Right lobe of liver (tissue), 6 donors: ENCODE measurements at regions not wholly inside any gene's neighbourhood (a gene's known extent, or its start where the extent isn't known, plus 50 kb on each side); places are given as distances from the start of the nearest gene placed in this dataset.
A peak's percentile ranks its signal among the peaks of the same experiment; 100 is the strongest.

Source experiments
- ATAC-seq, 4 donors: fragments of 200-7000 bp; cut with Tn5 transposase; one replicate each; pipeline ENCODE4 v1.9.1; 2020; ENCODE audit warnings: mild to moderate bottlenecking in 4 of 4, moderate library complexity in 4 of 4
- DNase-seq, 3 donors: peaks; one replicate each; pipeline ENCODE4 v3.0.0-alpha.2; 2020
- H3K27ac ChIP-seq, 3 donors: fragments of 200-600 bp; one replicate each; pipeline ENCODE4 v1.8.0; 2022
- H3K27me3 ChIP-seq, 2 donors: fragments of 200-600 bp; one replicate each; pipeline ENCODE4 v1.8.0; 2022
- H3K36me3 ChIP-seq, 4 donors: fragments of 200-600 bp; sonication (generic) in 1 of 4; one replicate each; pipeline versions ENCODE4 v1.5.1 to v1.8.0; 2017 to 2022; ENCODE audit warnings: control low read depth in 1 of 4
- H3K4me1 ChIP-seq, 4 donors: fragments of 200-600 bp; sonication (generic) in 1 of 4; one replicate each; pipeline versions ENCODE4 v1.5.1 to v1.8.0; 2017 to 2022; ENCODE audit warnings: control low read depth in 1 of 4
- H3K4me3 ChIP-seq, 3 donors: fragments of 200-600 bp; one replicate each; pipeline ENCODE4 v1.8.0; 2022
- H3K9me3 ChIP-seq, 4 donors: fragments of 200-600 bp; sonication (generic) in 1 of 4; one replicate each; pipeline versions ENCODE4 v1.5.1 to v1.8.0; 2017 to 2022; ENCODE audit warnings: control low read depth in 1 of 4
- POLR2A ChIP-seq: fragments of 450-650 bp; IDR thresholded peaks from one replicate; pipeline ENCODE4 v1.6.1; 2017; ENCODE audit warnings: antibody characterized with exemption, mild to moderate bottlenecking
- WGBS: methylation state at CpG from one replicate; pipeline ENCODE4 v1.1.6; 2018; ENCODE audit warnings: low coverage, low lambda C conversion rate; ENCODE audit not compliant: insufficient coverage; ENCODE audit errors: missing lambda C conversion rate; 5-methylcytosine and 5-hydroxymethylcytosine counted together
- intact Hi-C, 2 donors: fragments of 100-400 bp; cut with DNase I; formaldehyde crosslinking; loops; one replicate each; pipeline versions ENCODE4 v1.11.2 to v1.14.1; 2022
- TF ChIP-seq, protein P1 (sequence below), 4 donors: fragments of 200-600 bp in 3 of 4; fragments of 450-650 bp in 1 of 4; IDR thresholded peaks; one replicate each; pipeline versions ENCODE4 v1.5.1 to v1.8.0; 2016 to 2022; ENCODE audit warnings: antibody characterized with exemption in 4 of 4, mild to moderate bottlenecking in 2 of 4
- donor health status: DM: no; HTN: yes; CAD: no.
- donor health status: DM: no; HTN: no; CAD: no.
- donor health status: DM: no; HTN: no; CAD: no.
- donor health status: DM: no; HTN: yes; CAD: no.
- donor health status: DM: no; HTN: yes; CAD: no.

DNA sequence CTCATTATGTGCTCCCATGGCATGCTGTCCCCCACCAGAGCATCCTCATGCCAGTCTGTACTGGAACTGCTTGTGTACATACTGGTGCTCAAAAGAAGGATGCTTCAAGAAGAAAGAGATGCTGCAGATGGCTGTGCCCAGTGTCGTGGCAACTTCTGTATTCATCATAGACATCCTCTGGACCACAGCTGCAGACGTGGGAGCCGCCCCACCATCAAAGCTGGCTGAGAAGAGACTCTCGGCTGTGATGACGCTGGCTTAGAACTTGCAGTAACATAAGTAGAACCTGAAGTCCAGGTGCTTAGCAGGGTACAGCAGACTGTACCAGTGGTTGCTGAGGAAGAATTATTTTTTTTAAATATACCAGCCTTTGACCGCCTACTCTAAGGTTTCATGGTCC, 112.6 kb upstream of the ARHGAP5 start:
- no peaks in the 10 kb centered on the region for H3K27me3 ChIP-seq
- DNase-seq (no peak), ATAC-seq (no peak)
- 89% methylated on average over 3 of the region's 6 CpGs for WGBS
- no peak for TF ChIP-seq POLR2A
- TF ChIP-seq, protein P1, sequence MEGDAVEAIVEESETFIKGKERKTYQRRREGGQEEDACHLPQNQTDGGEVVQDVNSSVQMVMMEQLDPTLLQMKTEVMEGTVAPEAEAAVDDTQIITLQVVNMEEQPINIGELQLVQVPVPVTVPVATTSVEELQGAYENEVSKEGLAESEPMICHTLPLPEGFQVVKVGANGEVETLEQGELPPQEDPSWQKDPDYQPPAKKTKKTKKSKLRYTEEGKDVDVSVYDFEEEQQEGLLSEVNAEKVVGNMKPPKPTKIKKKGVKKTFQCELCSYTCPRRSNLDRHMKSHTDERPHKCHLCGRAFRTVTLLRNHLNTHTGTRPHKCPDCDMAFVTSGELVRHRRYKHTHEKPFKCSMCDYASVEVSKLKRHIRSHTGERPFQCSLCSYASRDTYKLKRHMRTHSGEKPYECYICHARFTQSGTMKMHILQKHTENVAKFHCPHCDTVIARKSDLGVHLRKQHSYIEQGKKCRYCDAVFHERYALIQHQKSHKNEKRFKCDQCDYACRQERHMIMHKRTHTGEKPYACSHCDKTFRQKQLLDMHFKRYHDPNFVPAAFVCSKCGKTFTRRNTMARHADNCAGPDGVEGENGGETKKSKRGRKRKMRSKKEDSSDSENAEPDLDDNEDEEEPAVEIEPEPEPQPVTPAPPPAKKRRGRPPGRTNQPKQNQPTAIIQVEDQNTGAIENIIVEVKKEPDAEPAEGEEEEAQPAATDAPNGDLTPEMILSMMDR (IDR thresholded peaks at IDR 0.05), result no peak
- intact Hi-C loops, result no loop called here
- H3K4me1 ChIP-seq, result peaks cover 0 to 38% (median 0%) of the 10 kb centered on the region in 4 donors
- H3K36me3 ChIP-seq, result no peaks in the 10 kb centered on the region
- no peak overlapping the region for H3K27ac ChIP-seq
- H3K4me3 ChIP-seq, result no peak overlapping the region
- no peaks in the 10 kb centered on the region for H3K9me3 ChIP-seq

DNA sequence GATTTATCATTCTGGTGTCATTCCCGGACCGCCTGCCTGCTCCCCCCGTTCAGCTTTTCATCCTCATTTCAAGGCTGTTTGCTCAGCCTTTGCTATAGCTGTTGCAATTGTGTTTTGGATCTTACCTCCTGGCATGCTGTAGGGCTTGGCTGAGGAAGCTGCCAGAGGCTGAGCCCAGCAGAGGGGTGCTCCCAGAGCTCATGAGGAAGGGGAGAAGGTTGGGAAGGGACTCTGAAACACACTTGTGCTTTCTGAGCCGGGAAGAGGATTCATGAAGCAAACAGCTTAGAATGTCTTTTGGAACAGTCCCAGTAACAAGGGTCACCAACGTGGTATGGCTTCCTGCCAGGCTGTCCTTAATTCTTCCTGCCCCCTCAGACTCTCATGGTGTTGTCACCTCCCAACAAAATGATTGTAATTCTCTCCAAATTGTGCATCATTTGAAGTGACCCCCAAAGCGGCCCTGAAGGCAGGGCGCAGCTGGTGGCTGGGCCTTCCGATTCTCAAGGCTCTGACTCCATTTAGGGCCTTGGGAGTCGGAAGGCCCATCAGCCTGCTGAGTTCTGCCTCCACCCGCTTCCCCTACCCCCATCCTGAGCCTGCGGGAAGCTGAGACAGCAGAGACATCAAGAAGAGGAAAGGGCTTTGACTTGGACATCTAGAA, 111.9 kb upstream of the ARHGAP5 start:
- no peak for DNase-seq
- H3K27ac ChIP-seq, result peak overlapping the region in 1 of 3 donors; percentile 59

DNA sequence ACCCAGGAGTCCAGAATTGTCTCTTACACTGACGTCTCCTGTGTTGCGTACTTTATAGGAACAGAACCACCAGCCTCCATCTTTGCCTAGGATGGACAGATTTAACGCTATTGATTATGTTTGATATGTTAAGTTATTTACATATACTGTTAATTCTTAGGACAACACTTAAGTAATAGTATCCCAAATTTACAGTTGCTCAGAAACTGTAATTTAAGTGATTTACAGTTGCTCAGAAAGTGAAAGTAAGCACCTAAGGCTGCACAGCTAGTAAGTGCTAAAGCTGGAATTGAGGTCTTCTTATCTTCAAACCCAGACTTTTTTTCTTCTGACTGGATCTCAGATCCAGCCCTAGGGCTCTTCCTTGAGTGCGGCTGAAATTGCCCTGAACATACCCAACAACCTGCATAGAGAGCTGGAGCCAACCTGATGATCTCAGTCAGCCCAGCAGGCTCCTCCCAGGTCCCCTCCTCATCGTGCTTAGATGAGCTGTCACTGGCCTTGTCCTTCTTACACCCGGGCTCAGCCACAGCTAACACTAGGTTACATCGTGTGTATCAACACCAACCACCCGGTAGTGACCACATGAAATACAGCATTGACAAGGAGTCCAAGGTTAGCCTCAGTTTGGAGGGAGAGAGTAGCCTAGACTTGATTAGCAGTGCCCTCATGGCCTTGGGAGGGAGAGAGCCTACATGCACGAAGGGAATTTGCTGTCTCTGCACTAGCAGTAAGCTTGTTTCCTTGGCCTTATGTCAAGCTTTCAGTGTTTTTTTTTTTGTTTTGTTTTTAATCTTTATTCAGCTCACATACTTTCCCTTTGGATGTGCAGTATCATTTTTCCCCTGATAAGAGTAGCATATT, 111.1 kb upstream of the ARHGAP5 start:
- ATAC-seq (peak; percentile 55 to 83 (median 66)), DNase-seq (peak in 1 of 3 donors; percentile 52)
- no peaks in the 10 kb centered on the region for H3K27me3 ChIP-seq
- intact Hi-C loops, result no loop called here
- no peaks in the 10 kb centered on the region for H3K36me3 ChIP-seq
- 53% methylated on average over 8 of the region's 9 CpGs for WGBS
- no peak for TF ChIP-seq POLR2A
- TF ChIP-seq, protein P1 (IDR thresholded peaks at IDR 0.05), result no peak
- H3K27ac ChIP-seq, result peak overlapping the region in 2 of 3 donors; percentile 44 to 59
- peaks cover 0 to 38% (median 0%) of the 10 kb centered on the region in 4 donors for H3K4me1 ChIP-seq
- no peak overlapping the region for H3K4me3 ChIP-seq
- H3K9me3 ChIP-seq, result no peaks in the 10 kb centered on the region

More for the DNA sequence above, 111.9 kb upstream of the ARHGAP5 start:
- intact Hi-C loops, result no loop called here
- Histone ChIP-seq H3K9me3 (no peaks in the 10 kb centered on the region), H3K36me3 (no peaks in the 10 kb centered on the region), H3K4me1 (peaks cover 0 to 38% (median 0%) of the 10 kb centered on the region in 4 donors), H3K4me3 (no peak overlapping the region), H3K27me3 (no peaks in the 10 kb centered on the region)
- TF ChIP-seq, protein P1 (IDR thresholded peaks at IDR 0.05), result no peak
- TF ChIP-seq POLR2A, result no peak
- 42% methylated on average over 6 of the region's 11 CpGs for WGBS
- peak; percentile 4 to 38 (median 33) for ATAC-seq

DNA sequence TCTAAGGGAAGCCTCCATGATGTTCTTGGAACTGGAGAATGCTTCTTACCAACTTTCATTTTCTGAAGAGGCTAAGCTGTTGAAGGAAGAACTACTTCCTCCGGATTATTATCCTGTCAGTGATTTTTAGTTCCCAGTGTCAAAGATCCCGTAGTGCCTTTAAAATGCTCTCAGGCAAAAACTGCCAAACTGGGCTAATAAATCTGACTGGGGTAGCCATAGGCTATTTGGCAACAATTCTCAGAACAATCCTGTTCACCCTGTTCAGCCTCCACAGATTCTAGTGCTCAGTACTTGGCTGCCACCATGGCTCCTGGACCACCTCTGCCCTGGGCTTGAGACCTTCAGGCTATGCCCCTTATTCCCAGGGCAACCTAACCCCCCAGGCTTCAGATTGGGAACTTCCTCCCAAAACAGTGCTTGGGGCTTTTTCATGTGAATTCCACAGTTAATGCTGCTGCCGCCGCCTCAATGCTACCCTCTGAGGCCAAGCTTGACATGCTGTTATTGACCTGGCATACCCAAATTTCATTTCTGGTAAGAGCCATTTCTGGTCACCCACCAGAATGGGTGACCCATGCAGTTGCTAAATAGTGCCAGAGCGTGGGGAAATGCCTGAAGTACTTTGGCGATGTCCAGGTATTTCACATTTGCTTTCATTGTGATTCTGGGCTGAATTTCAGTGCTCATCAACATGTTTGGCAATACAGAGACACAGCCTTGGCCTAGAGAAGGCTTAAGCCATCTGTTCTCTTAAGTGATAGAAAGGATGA, 110.0 kb upstream of the ARHGAP5 start:
- TF ChIP-seq POLR2A, result no peak
- TF ChIP-seq, protein P1 (IDR thresholded peaks at IDR 0.05), result no peak
- Histone ChIP-seq H3K27me3 (no peaks in the 10 kb centered on the region), H3K4me1 (peaks cover 0 to 38% (median 0%) of the 10 kb centered on the region in 4 donors), H3K36me3 (no peaks in the 10 kb centered on the region), H3K27ac (peak overlapping the region in 2 of 3 donors; percentile 44 to 59), H3K9me3 (no peaks in the 10 kb centered on the region), H3K4me3 (no peak overlapping the region)
- DNase-seq, result no peak
- WGBS, result 67% methylated on average over 5 of the region's 6 CpGs
- peak; percentile 19 to 75 (median 65) for ATAC-seq
- intact Hi-C loops, result no loop called here
